ENCODE measurements at regions not wholly inside any gene's neighbourhood (a gene's known extent, or its start where the extent isn't known, plus 50 kb on each side); places are given as distances from the start of the nearest gene placed in this dataset.

- H3K4me2 ChIP-seq, result peak overlapping the region; percentile 29
- TF ChIP-seq Cebpa-rat (IDR thresholded peaks at IDR 0.05), result no peak
These were observed 210.0 kb downstream of the KLHL4 start for GRCh38 chrX:87727620-87728019.

GRCh38 chrX:87728024-87728423 lies 210.4 kb downstream of the KLHL4 start:
- Histone ChIP-seq H3K27me3 (peaks cover 63% of the 10 kb centered on the region), H3K4me3 (no peak overlapping the region), H3K36me3 (no peaks in the 10 kb centered on the region), H3K4me2 (peak overlapping the region; percentile 29), H3K9me3 (no peaks in the 10 kb centered on the region), H4K20me1 (no peaks in the 10 kb centered on the region), H3K9ac (no peak overlapping the region), H3K27ac (no peak overlapping the region), H3K4me1 (peaks cover 11% of the 10 kb centered on the region)
- no peak for TF ChIP-seq Cebpa-rat (IDR thresholded peaks at IDR 0.05)

More at GRCh38 chrX:87727620-87728019, 210.0 kb downstream of the KLHL4 start:
- Histone ChIP-seq H3K9ac (no peak overlapping the region), H3K9me3 (no peaks in the 10 kb centered on the region), H3K4me1 (peaks cover 11% of the 10 kb centered on the region), H4K20me1 (no peaks in the 10 kb centered on the region), H3K27ac (no peak overlapping the region), H3K27me3 (peaks cover 67% of the 10 kb centered on the region), H3K4me3 (no peak overlapping the region), H3K36me3 (no peaks in the 10 kb centered on the region)

GRCh38 chrX:87728459-87728858 lies 210.9 kb downstream of the KLHL4 start:
- H3K9ac ChIP-seq, result no peak overlapping the region
- H3K9me3 ChIP-seq, result no peaks in the 10 kb centered on the region
- peaks cover 60% of the 10 kb centered on the region for H3K27me3 ChIP-seq
- no peak overlapping the region for H3K27ac ChIP-seq
- peaks cover 11% of the 10 kb centered on the region for H3K4me1 ChIP-seq
- no peak overlapping the region for H3K4me2 ChIP-seq
- no peak for TF ChIP-seq Cebpa-rat (IDR thresholded peaks at IDR 0.05)
- H3K36me3 ChIP-seq, result no peaks in the 10 kb centered on the region
- H4K20me1 ChIP-seq, result no peaks in the 10 kb centered on the region
- H3K4me3 ChIP-seq, result no peak overlapping the region

GRCh38 chrX:87732133-87732532 lies 214.5 kb downstream of the KLHL4 start:
- Histone ChIP-seq H4K20me1 (no peaks in the 10 kb centered on the region), H3K4me3 (no peak overlapping the region), H3K4me1 (peaks cover 11% of the 10 kb centered on the region), H3K27me3 (peaks cover 49% of the 10 kb centered on the region), H3K36me3 (no peaks in the 10 kb centered on the region), H3K4me2 (no peak overlapping the region), H3K9me3 (no peaks in the 10 kb centered on the region), H3K9ac (no peak overlapping the region), H3K27ac (no peak overlapping the region)
- TF ChIP-seq Cebpa-rat (IDR thresholded peaks at IDR 0.05), result no peak

- Histone ChIP-seq H3K36me3 (no peaks in the 10 kb centered on the region), H3K27me3 (peaks cover 57% of the 10 kb centered on the region)
These were observed 219.0 kb downstream of the KLHL4 start for GRCh38 chrX:87736576-87736975.

GRCh38 chrX:87744391-87744790 lies 226.8 kb downstream of the KLHL4 start:
- Histone ChIP-seq H3K4me3 (no peak overlapping the region), H3K4me2 (no peak overlapping the region), H3K4me1 (no peaks in the 10 kb centered on the region), H3K9ac (no peak overlapping the region), H4K20me1 (no peaks in the 10 kb centered on the region), H3K27ac (no peak overlapping the region), H3K27me3 (peaks cover 74% of the 10 kb centered on the region), H3K9me3 (no peaks in the 10 kb centered on the region), H3K36me3 (no peaks in the 10 kb centered on the region)
- no peak for TF ChIP-seq Cebpa-rat (IDR thresholded peaks at IDR 0.05)

More at GRCh38 chrX:87736576-87736975, 219.0 kb downstream of the KLHL4 start:
- no peaks in the 10 kb centered on the region; the same call in 1 of the 2 replicates for H4K20me1 ChIP-seq
- H3K4me3 ChIP-seq, result no peak overlapping the region
- H3K9me3 ChIP-seq, result no peaks in the 10 kb centered on the region
- H3K4me2 ChIP-seq, result no peak overlapping the region
- no peaks in the 10 kb centered on the region for H3K4me1 ChIP-seq
- H3K9ac ChIP-seq, result no peak overlapping the region
- no peak overlapping the region for H3K27ac ChIP-seq
- no peak for TF ChIP-seq Cebpa-rat (IDR thresholded peaks at IDR 0.05)

- H3K9me3 ChIP-seq, result peaks cover 28% of the 10 kb centered on the region
- peaks cover 71% of the 10 kb centered on the region for H3K27me3 ChIP-seq
- no peak overlapping the region for H3K4me3 ChIP-seq
- H4K20me1 ChIP-seq, result no peaks in the 10 kb centered on the region
- TF ChIP-seq Cebpa-rat (IDR thresholded peaks at IDR 0.05), result no peak
- no peak overlapping the region for H3K4me2 ChIP-seq
- H3K9ac ChIP-seq, result no peak overlapping the region
- no peaks in the 10 kb centered on the region for H3K36me3 ChIP-seq
- H3K4me1 ChIP-seq, result no peaks in the 10 kb centered on the region
- H3K27ac ChIP-seq, result no peak overlapping the region
These were observed 237.9 kb downstream of the KLHL4 start for GRCh38 chrX:87755493-87755892.

- Histone ChIP-seq H3K9ac (no peak overlapping the region), H3K4me1 (no peaks in the 10 kb centered on the region), H3K36me3 (no peaks in the 10 kb centered on the region), H3K9me3 (peaks cover 20% of the 10 kb centered on the region), H3K4me3 (no peak overlapping the region), H3K4me2 (no peak overlapping the region), H4K20me1 (no peaks in the 10 kb centered on the region), H3K27me3 (peaks cover 48% of the 10 kb centered on the region), H3K27ac (no peak overlapping the region)
- TF ChIP-seq Cebpa-rat (IDR thresholded peaks at IDR 0.05), result no peak
These were observed 271.4 kb downstream of the KLHL4 start for GRCh38 chrX:87788976-87789375.

- H3K27ac ChIP-seq, result no peak overlapping the region
- TF ChIP-seq Cebpa-rat (IDR thresholded peaks at IDR 0.05), result no peak
- no peaks in the 10 kb centered on the region for H3K4me1 ChIP-seq
- no peaks in the 10 kb centered on the region for H3K36me3 ChIP-seq
- peaks cover 4% of the 10 kb centered on the region; the same call in 1 of the 2 replicates for H4K20me1 ChIP-seq
- H3K9me3 ChIP-seq, result no peaks in the 10 kb centered on the region
- H3K4me3 ChIP-seq, result no peak overlapping the region
- no peak overlapping the region for H3K4me2 ChIP-seq
- H3K9ac ChIP-seq, result no peak overlapping the region
- H3K27me3 ChIP-seq, result peaks cover 76% of the 10 kb centered on the region
These were observed 280.4 kb downstream of the KLHL4 start for GRCh38 chrX:87798039-87798438.

- H4K20me1 ChIP-seq, result peaks cover 4% of the 10 kb centered on the region; the same call in 1 of the 2 replicates
- H3K36me3 ChIP-seq, result no peaks in the 10 kb centered on the region
- H3K27me3 ChIP-seq, result peaks cover 47% of the 10 kb centered on the region
- no peak overlapping the region for H3K4me2 ChIP-seq
- 0 out of 2 replicates have a peak, but pooled peaks cover 5% of the 10 kb centered on the region for H3K9me3 ChIP-seq
- H3K9ac ChIP-seq, result no peak overlapping the region
- no peaks in the 10 kb centered on the region for H3K4me1 ChIP-seq
- no peak overlapping the region for H3K27ac ChIP-seq
- H3K4me3 ChIP-seq, result no peak overlapping the region
- TF ChIP-seq Cebpa-rat (IDR thresholded peaks at IDR 0.05), result no peak
These were observed 288.4 kb downstream of the KLHL4 start for GRCh38 chrX:87805829-87806490.
